ENCODE measurements at regions not wholly inside any gene's neighbourhood (a gene's known extent, or its start where the extent isn't known, plus 50 kb on each side); places are given as distances from the start of the nearest gene placed in this dataset.

DNA sequence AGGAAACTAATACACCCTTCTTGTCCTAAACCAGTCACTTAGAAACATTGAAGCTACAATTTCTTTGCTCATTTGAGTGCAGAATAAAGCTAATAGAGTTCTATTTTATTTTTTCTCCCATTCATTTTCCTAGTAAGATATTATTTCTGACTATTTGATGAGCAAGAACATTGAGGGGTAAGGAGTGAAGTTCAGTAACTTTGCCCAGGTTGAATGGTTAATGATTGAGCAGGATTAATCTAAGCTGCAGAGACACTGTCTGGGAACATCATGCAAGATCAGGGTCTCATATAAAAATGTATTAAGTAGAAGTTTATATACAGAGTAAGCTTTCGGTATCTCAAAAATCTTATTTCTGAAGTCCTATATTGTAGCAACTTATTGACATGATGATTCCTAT is 102.4 kb upstream of the LIMCH1 start:
- Mint-ChIP-seq H3K9me3 (no peaks in the 10 kb centered on the region), H3K27ac (no peak overlapping the region), H3K4me1 (ENCODE audit: low read depth) (no peaks in the 10 kb centered on the region), H3K27me3 (no peaks in the 10 kb centered on the region), H3K36me3 (ENCODE audit: low read depth) (no peaks in the 10 kb centered on the region), H3K4me3 (no peak overlapping the region)
- no peak for DNase-seq

- H3K27ac Mint-ChIP-seq: no peak overlapping the region
- H3K9me3 Mint-ChIP-seq: no peaks in the 10 kb centered on the region
- DNase-seq: no peak
- no peaks in the 10 kb centered on the region for H3K36me3 Mint-ChIP-seq (ENCODE audit: low read depth)
- no peaks in the 10 kb centered on the region for H3K27me3 Mint-ChIP-seq
- H3K4me1 Mint-ChIP-seq (ENCODE audit: low read depth): no peaks in the 10 kb centered on the region
- H3K4me3 Mint-ChIP-seq: no peak overlapping the region
Measured at GRCh38 chr4:41436419-41436818, 101.5 kb upstream of the LIMCH1 start.

GRCh38 chr4:41437111-41437536 is 100.8 kb upstream of the LIMCH1 start:
- H3K9me3 Mint-ChIP-seq: no peaks in the 10 kb centered on the region
- no peak overlapping the region for H3K4me3 Mint-ChIP-seq
- DNase-seq: no peak
- H3K36me3 Mint-ChIP-seq (ENCODE audit: low read depth): no peaks in the 10 kb centered on the region
- H3K4me1 Mint-ChIP-seq (ENCODE audit: low read depth): no peaks in the 10 kb centered on the region
- H3K27me3 Mint-ChIP-seq: no peaks in the 10 kb centered on the region
- no peak overlapping the region for H3K27ac Mint-ChIP-seq

DNA sequence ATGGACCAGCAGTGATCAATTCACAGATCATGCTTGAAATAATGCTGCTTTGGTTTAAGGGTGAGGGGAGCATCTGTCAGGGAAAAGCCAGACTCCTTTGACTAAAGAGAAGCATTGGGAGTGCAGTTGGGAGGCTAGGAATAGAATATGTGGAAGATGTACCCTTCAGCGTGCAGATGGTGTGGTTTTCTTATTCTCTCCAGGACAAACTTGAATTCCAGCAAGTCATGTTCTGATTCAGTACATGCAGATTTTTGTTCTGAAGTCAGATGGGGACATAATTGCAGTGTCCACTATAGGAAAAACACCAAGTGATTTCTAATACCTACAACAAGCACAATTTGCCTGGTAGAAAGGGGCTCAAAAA is 99.0 kb upstream of the LIMCH1 start:
- no peaks in the 10 kb centered on the region for H3K4me1 Mint-ChIP-seq (ENCODE audit: low read depth)
- no peaks in the 10 kb centered on the region for H3K9me3 Mint-ChIP-seq
- H3K27me3 Mint-ChIP-seq: no peaks in the 10 kb centered on the region
- H3K36me3 Mint-ChIP-seq (ENCODE audit: low read depth): no peaks in the 10 kb centered on the region
- H3K4me3 Mint-ChIP-seq: no peak overlapping the region
- H3K27ac Mint-ChIP-seq: no peak overlapping the region
- DNase-seq: no peak

DNA sequence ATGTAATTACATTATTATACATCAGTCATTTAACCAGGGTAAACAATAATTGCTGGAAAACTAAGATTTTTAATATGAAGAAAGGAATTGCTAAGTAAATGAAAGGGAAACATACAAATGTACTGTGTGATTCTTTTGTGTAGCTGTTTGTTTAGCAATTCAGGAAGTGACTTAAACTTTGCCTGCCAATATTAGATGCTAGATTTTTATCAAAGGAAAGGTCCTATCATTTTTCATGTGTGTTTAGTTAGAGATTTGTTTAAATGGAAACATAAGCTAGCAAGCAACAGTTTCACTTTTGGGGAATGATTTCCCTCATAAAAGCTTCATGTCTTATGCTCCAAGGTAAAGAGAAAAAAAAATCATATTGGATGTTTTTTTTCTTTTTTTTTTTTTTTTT is 95.1 kb upstream of the LIMCH1 start:
- H3K9me3 Mint-ChIP-seq: no peaks in the 10 kb centered on the region

GRCh38 chr4:41443340-41444079 is 94.4 kb upstream of the LIMCH1 start:
- no peaks in the 10 kb centered on the region for H3K27me3 Mint-ChIP-seq
- H3K4me1 Mint-ChIP-seq (ENCODE audit: low read depth): no peaks in the 10 kb centered on the region
- no peaks in the 10 kb centered on the region for H3K9me3 Mint-ChIP-seq
- no peak overlapping the region for H3K27ac Mint-ChIP-seq
- no peak overlapping the region for H3K4me3 Mint-ChIP-seq
- no peak for DNase-seq
- no peaks in the 10 kb centered on the region for H3K36me3 Mint-ChIP-seq (ENCODE audit: low read depth)

More for the DNA sequence above, 95.1 kb upstream of the LIMCH1 start:
- H3K4me1 Mint-ChIP-seq (ENCODE audit: low read depth): no peaks in the 10 kb centered on the region
- H3K4me3 Mint-ChIP-seq: no peak overlapping the region
- H3K27ac Mint-ChIP-seq: no peak overlapping the region
- DNase-seq: no peak
- no peaks in the 10 kb centered on the region for H3K36me3 Mint-ChIP-seq (ENCODE audit: low read depth)
- H3K27me3 Mint-ChIP-seq: no peaks in the 10 kb centered on the region

DNA sequence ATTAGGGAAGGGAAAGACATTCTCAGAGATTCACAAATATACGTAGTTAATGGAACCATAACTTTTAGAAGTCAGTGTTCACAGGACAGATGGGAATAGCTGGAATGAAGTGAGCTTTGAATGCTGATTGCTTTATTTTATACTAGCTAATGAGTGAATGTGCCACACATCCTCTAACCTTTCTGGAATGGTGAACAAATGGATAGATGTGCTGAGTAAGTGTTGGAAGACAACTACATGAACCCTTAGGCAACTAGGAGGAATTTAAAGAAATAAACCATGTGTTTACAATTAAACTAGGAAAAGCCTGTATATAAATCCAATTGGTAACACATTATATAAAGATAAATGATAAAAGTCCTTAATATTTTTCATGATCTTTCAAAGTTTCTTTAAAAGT is 91.6 kb upstream of the LIMCH1 start:
- Mint-ChIP-seq H3K9me3 (no peaks in the 10 kb centered on the region), H3K4me3 (no peak overlapping the region), H3K27ac (no peak overlapping the region), H3K27me3 (no peaks in the 10 kb centered on the region), H3K36me3 (ENCODE audit: low read depth) (no peaks in the 10 kb centered on the region), H3K4me1 (ENCODE audit: low read depth) (no peaks in the 10 kb centered on the region)
- no peak for DNase-seq

DNA sequence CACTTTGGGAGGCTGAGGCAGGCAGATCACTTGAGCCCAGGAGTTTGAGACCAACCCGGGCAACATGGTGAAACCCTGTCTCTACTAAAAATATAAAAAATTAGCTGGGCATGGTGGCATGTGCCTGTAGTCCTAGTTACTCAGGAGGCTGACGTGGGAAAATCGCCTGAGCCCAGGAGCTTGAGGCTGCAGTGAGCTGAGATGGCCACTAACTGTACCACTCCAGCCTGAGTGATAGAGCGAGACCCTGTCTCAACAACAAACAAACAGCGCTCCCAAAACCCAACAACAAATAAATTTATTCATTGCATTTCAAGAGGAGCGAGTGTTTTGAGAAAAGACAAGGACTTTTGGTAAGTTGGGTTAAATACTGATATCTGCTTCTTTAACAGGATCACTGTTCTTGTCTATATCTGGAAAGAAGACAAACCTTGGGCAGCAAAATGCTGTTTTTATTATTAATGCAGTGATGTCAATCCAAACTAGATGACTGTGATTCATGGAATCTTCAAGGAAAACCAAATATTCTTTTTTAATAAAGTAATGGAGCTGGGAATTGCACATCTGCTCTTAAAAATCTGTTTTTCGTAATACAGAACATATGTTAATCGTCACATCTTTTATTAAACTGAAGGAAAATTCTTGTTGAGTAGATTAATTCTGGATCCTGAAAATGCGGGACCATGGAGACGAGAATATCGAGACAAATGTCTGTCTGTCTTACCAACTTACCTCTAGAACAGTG is 90.8 kb upstream of the LIMCH1 start:
- Mint-ChIP-seq H3K4me3 (no peak overlapping the region), H3K27me3 (no peaks in the 10 kb centered on the region), H3K27ac (no peak overlapping the region), H3K4me1 (ENCODE audit: low read depth) (no peaks in the 10 kb centered on the region), H3K36me3 (ENCODE audit: low read depth) (no peaks in the 10 kb centered on the region), H3K9me3 (no peaks in the 10 kb centered on the region)
- no peak for DNase-seq

GRCh38 chr4:41448934-41449333 is 89.0 kb upstream of the LIMCH1 start:
- H3K36me3 Mint-ChIP-seq (ENCODE audit: low read depth): no peaks in the 10 kb centered on the region
- H3K27ac Mint-ChIP-seq: no peak overlapping the region
- H3K27me3 Mint-ChIP-seq: no peaks in the 10 kb centered on the region
- DNase-seq: no peak
- no peaks in the 10 kb centered on the region for H3K4me1 Mint-ChIP-seq (ENCODE audit: low read depth)
- no peak overlapping the region for H3K4me3 Mint-ChIP-seq
- H3K9me3 Mint-ChIP-seq: no peaks in the 10 kb centered on the region

- H3K4me3 Mint-ChIP-seq: no peak overlapping the region
- H3K27ac Mint-ChIP-seq: no peak overlapping the region
- H3K4me1 Mint-ChIP-seq (ENCODE audit: low read depth): no peaks in the 10 kb centered on the region
- no peaks in the 10 kb centered on the region for H3K9me3 Mint-ChIP-seq
- H3K36me3 Mint-ChIP-seq (ENCODE audit: low read depth): no peaks in the 10 kb centered on the region
- no peak for DNase-seq
- no peaks in the 10 kb centered on the region for H3K27me3 Mint-ChIP-seq
Measured at GRCh38 chr4:41451961-41452360, 86.0 kb upstream of the LIMCH1 start.

- H3K36me3 Mint-ChIP-seq (ENCODE audit: low read depth): no peaks in the 10 kb centered on the region
- H3K4me1 Mint-ChIP-seq (ENCODE audit: low read depth): no peaks in the 10 kb centered on the region
Measured at GRCh38 chr4:41452484-41453225, 85.3 kb upstream of the LIMCH1 start.

DNA sequence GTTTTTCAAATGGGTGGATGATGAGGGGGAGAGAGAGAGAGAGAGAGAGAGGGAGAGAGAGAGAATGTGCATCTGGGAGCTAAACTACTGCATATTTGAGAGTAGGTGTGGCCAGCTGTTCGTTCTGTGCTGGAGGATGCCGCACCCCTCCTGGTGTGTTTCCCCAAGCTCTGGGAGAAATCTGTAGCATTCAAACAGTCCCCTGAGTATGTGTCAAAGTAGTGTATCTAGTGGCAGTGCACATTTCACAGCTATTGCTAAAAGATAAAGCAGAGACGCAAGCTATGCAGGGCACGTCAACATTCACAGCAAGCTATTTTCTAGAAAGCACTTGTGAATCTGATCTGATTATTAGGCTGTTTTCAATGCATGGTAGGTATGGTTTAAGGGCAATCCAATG is 83.5 kb upstream of the LIMCH1 start:
- DNase-seq: no peak
- no peaks in the 10 kb centered on the region for H3K36me3 Mint-ChIP-seq (ENCODE audit: low read depth)

More at GRCh38 chr4:41452484-41453225, 85.3 kb upstream of the LIMCH1 start:
- no peaks in the 10 kb centered on the region for H3K27me3 Mint-ChIP-seq
- no peaks in the 10 kb centered on the region for H3K9me3 Mint-ChIP-seq
- no peak for DNase-seq
- no peak overlapping the region for H3K27ac Mint-ChIP-seq
- no peak overlapping the region for H3K4me3 Mint-ChIP-seq

GRCh38 chr4:41455206-41455605 is 82.8 kb upstream of the LIMCH1 start:
- Mint-ChIP-seq H3K27ac (no peak overlapping the region), H3K4me1 (ENCODE audit: low read depth) (no peaks in the 10 kb centered on the region), H3K36me3 (ENCODE audit: low read depth) (no peaks in the 10 kb centered on the region), H3K4me3 (no peak overlapping the region), H3K9me3 (no peaks in the 10 kb centered on the region), H3K27me3 (no peaks in the 10 kb centered on the region)
- no peak for DNase-seq

More for the DNA sequence above, 83.5 kb upstream of the LIMCH1 start:
- H3K4me1 Mint-ChIP-seq (ENCODE audit: low read depth): no peaks in the 10 kb centered on the region
- H3K27ac Mint-ChIP-seq: no peak overlapping the region
- H3K9me3 Mint-ChIP-seq: no peaks in the 10 kb centered on the region
- no peaks in the 10 kb centered on the region for H3K27me3 Mint-ChIP-seq
- H3K4me3 Mint-ChIP-seq: no peak overlapping the region

- Mint-ChIP-seq H3K27me3 (no peaks in the 10 kb centered on the region), H3K4me3 (no peak overlapping the region)
Measured at GRCh38 chr4:41456559-41457101, 81.3 kb upstream of the LIMCH1 start.

GRCh38 chr4:41458689-41459088 is 79.3 kb upstream of the LIMCH1 start:
- no peaks in the 10 kb centered on the region for H3K4me1 Mint-ChIP-seq (ENCODE audit: low read depth)
- no peaks in the 10 kb centered on the region for H3K27me3 Mint-ChIP-seq
- no peak overlapping the region for H3K4me3 Mint-ChIP-seq
- H3K27ac Mint-ChIP-seq: no peak overlapping the region
- no peaks in the 10 kb centered on the region for H3K9me3 Mint-ChIP-seq
- no peak for DNase-seq
- no peaks in the 10 kb centered on the region for H3K36me3 Mint-ChIP-seq (ENCODE audit: low read depth)

More at GRCh38 chr4:41456559-41457101, 81.3 kb upstream of the LIMCH1 start:
- DNase-seq: no peak
- Mint-ChIP-seq H3K27ac (no peak overlapping the region), H3K9me3 (no peaks in the 10 kb centered on the region), H3K4me1 (ENCODE audit: low read depth) (no peaks in the 10 kb centered on the region), H3K36me3 (ENCODE audit: low read depth) (no peaks in the 10 kb centered on the region)
